NB4 (cell line): ENCODE measurements at regions not wholly inside any gene's neighbourhood (a gene's known extent, or its start where the extent isn't known, plus 50 kb on each side); places are given as distances from the start of the nearest gene placed in this dataset.

ENCODE experiments used
- CTCF ChIP-seq: IDR thresholded peaks from one replicate; pipeline ENCODE4 v1.5.1; 2012; ENCODE audit warnings: low read depth, low read length
- MAX ChIP-seq: IDR thresholded peaks from 2 replicates; pipeline ENCODE4 v1.6.1; 2011; ENCODE audit warnings: low read depth, low read length
- POLR2A ChIP-seq: IDR thresholded peaks from 2 replicates; pipeline ENCODE4 v1.6.1; 2011; ENCODE audit warnings: mild to moderate bottlenecking; ENCODE audit not compliant: insufficient read length; ENCODE audit errors: extremely low read depth

- TF ChIP-seq CTCF (no peak), POLR2A (no peak), MAX (no peak)
Observed at GRCh38 chr12:68428211-68428610, 96.0 kb upstream of the MDM1 start.
